ENCODE measurements at regions not wholly inside any gene's neighbourhood (a gene's known extent, or its start where the extent isn't known, plus 50 kb on each side); places are given as distances from the start of the nearest gene placed in this dataset.

GRCh38 chr2:128444816-128445522, 126.3 kb upstream of the HS6ST1 start:
- H3K9me3 ChIP-seq (ENCODE audit: control insufficient read depth, low read length) = no peaks in the 10 kb centered on the region
- no peak overlapping the region for H3K27ac ChIP-seq (ENCODE audit: insufficient read depth, low read length, poor library complexity, severe bottlenecking)
- H3K36me3 ChIP-seq (ENCODE audit: control insufficient read depth, insufficient read depth, low read length) = no peaks in the 10 kb centered on the region
- H3K4me1 ChIP-seq (ENCODE audit: control insufficient read depth, insufficient read depth, low read length, poor library complexity, severe bottlenecking) = no peaks in the 10 kb centered on the region
- H3K4me3 ChIP-seq (ENCODE audit: insufficient read depth, low read depth, low read length, poor library complexity, severe bottlenecking) = no peak overlapping the region
- no peak for DNase-seq
- no peaks in the 10 kb centered on the region for H3K27me3 ChIP-seq (replicated peaks; ENCODE audit: control insufficient read depth, insufficient read depth, low read length, poor library complexity, severe bottlenecking)

GRCh38 chr2:128445523-128445900, 126.8 kb upstream of the HS6ST1 start:
- H3K27ac ChIP-seq (ENCODE audit: insufficient read depth, low read length, poor library complexity, severe bottlenecking) = no peak overlapping the region
- H3K36me3 ChIP-seq (ENCODE audit: control insufficient read depth, insufficient read depth, low read length) = no peaks in the 10 kb centered on the region
- no peak for DNase-seq
- H3K4me1 ChIP-seq (ENCODE audit: control insufficient read depth, insufficient read depth, low read length, poor library complexity, severe bottlenecking) = no peaks in the 10 kb centered on the region
- no peak overlapping the region for H3K4me3 ChIP-seq (ENCODE audit: insufficient read depth, low read depth, low read length, poor library complexity, severe bottlenecking)
- H3K9me3 ChIP-seq (ENCODE audit: control insufficient read depth, low read length) = no peaks in the 10 kb centered on the region
- no peaks in the 10 kb centered on the region for H3K27me3 ChIP-seq (replicated peaks; ENCODE audit: control insufficient read depth, insufficient read depth, low read length, poor library complexity, severe bottlenecking)

DNA sequence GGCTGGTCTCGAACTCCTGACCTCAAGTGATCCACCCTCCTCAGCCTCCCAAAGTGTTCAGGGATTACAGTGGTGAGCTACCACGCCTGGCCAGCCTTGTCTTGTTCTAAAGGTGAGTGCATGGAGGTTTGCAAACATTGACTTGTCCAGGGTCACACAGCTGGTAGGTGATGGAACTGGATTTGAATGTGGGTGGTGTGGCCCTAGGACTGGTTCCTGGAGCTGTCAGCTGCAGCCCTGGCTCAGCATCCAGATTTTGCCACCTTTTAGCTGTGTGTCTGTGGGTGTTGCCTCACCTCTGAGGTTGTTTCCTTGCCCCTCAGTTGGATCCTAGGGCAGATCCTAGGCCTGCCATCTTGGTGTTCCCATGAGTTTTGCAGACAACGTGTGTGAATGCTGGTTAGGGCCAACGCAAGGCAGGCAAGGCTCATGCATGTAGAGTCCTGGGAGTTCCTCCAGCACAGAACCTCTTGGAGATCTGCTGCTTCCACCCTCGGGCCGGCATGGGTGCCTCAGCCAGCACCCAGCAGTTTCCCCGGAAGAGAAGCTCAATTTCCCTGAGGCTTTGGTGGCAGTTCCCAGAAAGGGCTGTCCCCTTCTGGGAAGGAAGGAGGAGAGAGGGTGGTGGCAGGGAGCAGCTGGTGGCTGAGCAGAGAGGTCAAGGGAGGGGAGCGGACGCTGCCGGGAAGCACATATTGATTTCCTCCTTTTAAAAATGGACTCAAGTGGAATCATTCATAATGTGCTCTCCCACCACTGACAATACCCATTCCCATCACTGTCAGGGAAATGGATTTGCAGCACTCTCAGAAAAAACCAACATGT, 127.6 kb upstream of the HS6ST1 start:
- H3K9me3 ChIP-seq (ENCODE audit: control insufficient read depth, low read length) = no peaks in the 10 kb centered on the region
- no peaks in the 10 kb centered on the region for H3K36me3 ChIP-seq (ENCODE audit: control insufficient read depth, insufficient read depth, low read length)
- H3K27me3 ChIP-seq (replicated peaks; ENCODE audit: control insufficient read depth, insufficient read depth, low read length, poor library complexity, severe bottlenecking) = no peaks in the 10 kb centered on the region
- no peak overlapping the region for H3K4me3 ChIP-seq (ENCODE audit: insufficient read depth, low read depth, low read length, poor library complexity, severe bottlenecking)
- H3K4me1 ChIP-seq (ENCODE audit: control insufficient read depth, insufficient read depth, low read length, poor library complexity, severe bottlenecking) = no peaks in the 10 kb centered on the region
- no peak overlapping the region for H3K27ac ChIP-seq (ENCODE audit: insufficient read depth, low read length, poor library complexity, severe bottlenecking)
- no peak for DNase-seq

DNA sequence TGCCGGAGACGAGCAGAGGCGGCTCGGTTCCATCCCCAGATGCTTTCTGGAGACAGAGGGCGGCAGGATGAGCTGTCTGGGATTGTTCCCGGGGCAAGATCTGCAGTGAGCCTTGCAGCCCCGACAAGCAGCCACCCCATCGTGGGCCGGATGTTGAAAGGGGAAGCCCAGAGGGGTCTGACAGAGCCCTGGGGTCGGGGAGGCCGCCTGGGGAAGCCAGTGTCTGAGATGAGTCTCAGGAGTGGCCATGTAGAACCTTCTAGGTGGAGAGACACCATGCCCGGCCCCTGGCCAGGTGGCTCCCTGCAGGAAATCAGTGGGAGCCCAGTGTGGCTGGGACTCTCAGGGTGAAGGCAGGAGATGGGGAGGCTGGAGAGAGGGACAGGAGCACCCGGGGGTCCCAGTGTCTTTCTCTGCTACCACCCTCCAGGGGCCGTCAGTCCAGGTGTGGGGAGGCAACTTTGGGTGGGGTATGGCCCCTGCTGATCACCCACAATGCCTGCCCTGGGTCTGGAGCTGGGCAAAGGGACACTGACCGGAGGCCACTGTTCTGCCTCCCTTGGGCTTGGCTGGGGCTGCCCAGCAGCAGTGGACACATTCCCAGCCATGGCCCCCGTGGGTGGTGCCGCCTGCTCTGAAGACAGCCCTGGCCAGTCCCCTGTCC, 128.3 kb upstream of the HS6ST1 start:
- Histone ChIP-seq H3K9me3 (ENCODE audit: control insufficient read depth, low read length) (no peaks in the 10 kb centered on the region), H3K4me3 (ENCODE audit: insufficient read depth, low read depth, low read length, poor library complexity, severe bottlenecking) (no peak overlapping the region), H3K27me3 (replicated peaks; ENCODE audit: control insufficient read depth, insufficient read depth, low read length, poor library complexity, severe bottlenecking) (peaks cover under 1% of the 10 kb centered on the region), H3K36me3 (ENCODE audit: control insufficient read depth, insufficient read depth, low read length) (no peaks in the 10 kb centered on the region), H3K4me1 (ENCODE audit: control insufficient read depth, insufficient read depth, low read length, poor library complexity, severe bottlenecking) (no peaks in the 10 kb centered on the region), H3K27ac (ENCODE audit: insufficient read depth, low read length, poor library complexity, severe bottlenecking) (no peak overlapping the region)
- DNase-seq = no peak

GRCh38 chr2:128447538-128447995, 128.9 kb upstream of the HS6ST1 start:
- H3K4me3 ChIP-seq (ENCODE audit: insufficient read depth, low read depth, low read length, poor library complexity, severe bottlenecking) = no peak overlapping the region
- no peaks in the 10 kb centered on the region for H3K36me3 ChIP-seq (ENCODE audit: control insufficient read depth, insufficient read depth, low read length)
- no peak for DNase-seq
- H3K4me1 ChIP-seq (ENCODE audit: control insufficient read depth, insufficient read depth, low read length, poor library complexity, severe bottlenecking) = no peaks in the 10 kb centered on the region
- no peak overlapping the region for H3K27ac ChIP-seq (ENCODE audit: insufficient read depth, low read length, poor library complexity, severe bottlenecking)
- no peaks in the 10 kb centered on the region for H3K9me3 ChIP-seq (ENCODE audit: control insufficient read depth, low read length)
- peaks cover 4% of the 10 kb centered on the region for H3K27me3 ChIP-seq (replicated peaks; ENCODE audit: control insufficient read depth, insufficient read depth, low read length, poor library complexity, severe bottlenecking)

DNA sequence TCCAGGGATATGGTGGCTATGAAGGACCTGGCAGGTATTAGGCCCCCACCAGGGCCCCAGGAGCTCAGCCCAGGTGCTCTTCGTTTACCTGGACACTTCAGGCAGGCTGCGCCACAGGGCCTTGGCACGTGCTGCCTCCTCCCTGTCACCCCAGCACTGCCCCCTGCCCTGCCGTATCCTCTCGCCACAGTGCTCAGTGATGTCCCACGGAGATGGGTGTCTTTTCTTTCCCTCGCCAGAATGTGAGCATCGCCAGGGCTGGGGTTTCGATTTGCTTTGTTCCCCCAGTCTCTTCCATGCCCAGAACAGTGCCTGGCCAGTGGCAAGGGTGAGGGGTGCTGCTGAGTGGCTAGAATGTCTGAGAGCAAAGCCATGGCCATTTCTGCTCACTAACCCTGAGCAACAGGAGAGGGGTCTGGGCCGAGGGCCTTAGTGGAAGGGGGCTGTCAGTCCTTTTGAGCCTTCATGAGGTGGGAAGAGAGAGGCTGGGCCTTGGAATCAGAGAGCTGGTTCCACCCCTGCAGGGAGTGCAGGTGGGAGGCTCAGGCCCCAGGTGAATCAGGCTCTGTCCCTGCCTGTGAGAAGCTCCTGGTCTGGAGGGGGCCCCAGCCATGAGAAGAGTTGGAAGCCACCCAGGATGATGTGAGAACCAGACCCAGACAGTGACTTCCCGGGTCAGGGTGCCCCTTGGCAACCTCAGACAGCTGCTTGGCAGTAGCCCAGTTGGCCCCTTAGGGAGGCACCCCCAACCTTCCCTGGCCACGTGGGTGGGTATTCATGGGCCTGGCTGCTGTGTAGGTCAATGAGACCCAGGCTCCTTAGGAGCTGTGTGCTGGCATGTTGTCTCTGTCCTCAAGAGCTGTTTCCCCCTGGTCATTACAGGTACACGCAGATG, 129.9 kb upstream of the HS6ST1 start:
- no peak for DNase-seq
- no peaks in the 10 kb centered on the region for H3K4me1 ChIP-seq (ENCODE audit: control insufficient read depth, insufficient read depth, low read length, poor library complexity, severe bottlenecking)
- no peaks in the 10 kb centered on the region for H3K36me3 ChIP-seq (ENCODE audit: control insufficient read depth, insufficient read depth, low read length)

GRCh38 chr2:128449226-128450061, 130.8 kb upstream of the HS6ST1 start:
- DNase-seq = no peak
- Histone ChIP-seq H3K27ac (ENCODE audit: insufficient read depth, low read length, poor library complexity, severe bottlenecking) (no peak overlapping the region), H3K27me3 (replicated peaks; ENCODE audit: control insufficient read depth, insufficient read depth, low read length, poor library complexity, severe bottlenecking) (peaks cover 4% of the 10 kb centered on the region), H3K9me3 (ENCODE audit: control insufficient read depth, low read length) (no peaks in the 10 kb centered on the region), H3K36me3 (ENCODE audit: control insufficient read depth, insufficient read depth, low read length) (no peaks in the 10 kb centered on the region), H3K4me3 (ENCODE audit: insufficient read depth, low read depth, low read length, poor library complexity, severe bottlenecking) (no peak overlapping the region), H3K4me1 (ENCODE audit: control insufficient read depth, insufficient read depth, low read length, poor library complexity, severe bottlenecking) (no peaks in the 10 kb centered on the region)

More for the DNA sequence above, 129.9 kb upstream of the HS6ST1 start:
- peaks cover 4% of the 10 kb centered on the region for H3K27me3 ChIP-seq (replicated peaks; ENCODE audit: control insufficient read depth, insufficient read depth, low read length, poor library complexity, severe bottlenecking)
- H3K9me3 ChIP-seq (ENCODE audit: control insufficient read depth, low read length) = no peaks in the 10 kb centered on the region
- no peak overlapping the region for H3K4me3 ChIP-seq (ENCODE audit: insufficient read depth, low read depth, low read length, poor library complexity, severe bottlenecking)
- H3K27ac ChIP-seq (ENCODE audit: insufficient read depth, low read length, poor library complexity, severe bottlenecking) = no peak overlapping the region

- peaks cover 4% of the 10 kb centered on the region for H3K27me3 ChIP-seq (replicated peaks; ENCODE audit: control insufficient read depth, insufficient read depth, low read length, poor library complexity, severe bottlenecking)
- H3K27ac ChIP-seq (ENCODE audit: insufficient read depth, low read length, poor library complexity, severe bottlenecking) = no peak overlapping the region
- H3K9me3 ChIP-seq (ENCODE audit: control insufficient read depth, low read length) = no peaks in the 10 kb centered on the region
- no peak for DNase-seq
- no peak overlapping the region for H3K4me3 ChIP-seq (ENCODE audit: insufficient read depth, low read depth, low read length, poor library complexity, severe bottlenecking)
- no peaks in the 10 kb centered on the region for H3K4me1 ChIP-seq (ENCODE audit: control insufficient read depth, insufficient read depth, low read length, poor library complexity, severe bottlenecking)
- no peaks in the 10 kb centered on the region for H3K36me3 ChIP-seq (ENCODE audit: control insufficient read depth, insufficient read depth, low read length)
Observed at GRCh38 chr2:128450211-128451024, 131.8 kb upstream of the HS6ST1 start.
